ENCODE measurements at regions not wholly inside any gene's neighbourhood (a gene's known extent, or its start where the extent isn't known, plus 50 kb on each side); places are given as distances from the start of the nearest gene placed in this dataset.

DNA sequence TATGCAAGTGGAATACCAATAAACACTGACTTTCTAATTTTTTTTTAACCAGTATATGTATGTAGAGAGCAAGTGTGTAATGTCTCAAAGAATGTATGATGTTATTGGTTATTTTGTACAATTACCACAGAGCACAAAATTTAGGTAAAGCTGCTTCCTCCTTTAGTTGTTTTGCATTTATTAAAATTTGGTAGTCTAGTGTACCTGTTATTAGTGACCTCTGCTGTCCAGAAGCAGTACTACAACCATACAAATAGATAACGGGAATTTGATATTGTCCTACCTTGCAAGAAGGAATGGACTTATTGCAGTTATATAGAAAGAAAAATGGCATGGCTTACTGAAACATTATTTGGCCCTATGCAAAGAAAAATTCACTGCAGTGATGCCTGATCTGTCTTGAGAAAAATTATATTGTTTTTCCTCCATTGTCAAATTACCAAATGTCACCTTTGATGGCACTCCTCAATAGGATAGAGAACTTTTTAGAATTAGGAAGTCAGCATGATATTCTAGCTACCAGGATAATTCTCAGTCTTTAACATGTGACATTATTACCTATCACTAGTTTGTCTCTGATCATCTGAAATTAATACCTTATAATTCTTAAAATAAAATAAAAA, 153.9 kb upstream of the RMST start:
- TF ChIP-seq, protein P1, sequence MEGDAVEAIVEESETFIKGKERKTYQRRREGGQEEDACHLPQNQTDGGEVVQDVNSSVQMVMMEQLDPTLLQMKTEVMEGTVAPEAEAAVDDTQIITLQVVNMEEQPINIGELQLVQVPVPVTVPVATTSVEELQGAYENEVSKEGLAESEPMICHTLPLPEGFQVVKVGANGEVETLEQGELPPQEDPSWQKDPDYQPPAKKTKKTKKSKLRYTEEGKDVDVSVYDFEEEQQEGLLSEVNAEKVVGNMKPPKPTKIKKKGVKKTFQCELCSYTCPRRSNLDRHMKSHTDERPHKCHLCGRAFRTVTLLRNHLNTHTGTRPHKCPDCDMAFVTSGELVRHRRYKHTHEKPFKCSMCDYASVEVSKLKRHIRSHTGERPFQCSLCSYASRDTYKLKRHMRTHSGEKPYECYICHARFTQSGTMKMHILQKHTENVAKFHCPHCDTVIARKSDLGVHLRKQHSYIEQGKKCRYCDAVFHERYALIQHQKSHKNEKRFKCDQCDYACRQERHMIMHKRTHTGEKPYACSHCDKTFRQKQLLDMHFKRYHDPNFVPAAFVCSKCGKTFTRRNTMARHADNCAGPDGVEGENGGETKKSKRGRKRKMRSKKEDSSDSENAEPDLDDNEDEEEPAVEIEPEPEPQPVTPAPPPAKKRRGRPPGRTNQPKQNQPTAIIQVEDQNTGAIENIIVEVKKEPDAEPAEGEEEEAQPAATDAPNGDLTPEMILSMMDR (IDR thresholded peaks at IDR 0.05; ENCODE audit: insufficient read depth, low read depth, low read length): peak; percentile 68
- TF ChIP-seq EZH2 (IDR thresholded peaks at IDR 0.05; ENCODE audit: insufficient read depth, low read length): no peak
